H1 (cell line): ENCODE measurements at regions not wholly inside any gene's neighbourhood (a gene's known extent, or its start where the extent isn't known, plus 50 kb on each side); places are given as distances from the start of the nearest gene placed in this dataset.

Source experiments
- SP4 ChIP-seq: IDR thresholded peaks from 2 replicates; pipeline ENCODE4 v1.6.1; 2012; ENCODE audit warnings: low read length, inconsistent platforms

DNA sequence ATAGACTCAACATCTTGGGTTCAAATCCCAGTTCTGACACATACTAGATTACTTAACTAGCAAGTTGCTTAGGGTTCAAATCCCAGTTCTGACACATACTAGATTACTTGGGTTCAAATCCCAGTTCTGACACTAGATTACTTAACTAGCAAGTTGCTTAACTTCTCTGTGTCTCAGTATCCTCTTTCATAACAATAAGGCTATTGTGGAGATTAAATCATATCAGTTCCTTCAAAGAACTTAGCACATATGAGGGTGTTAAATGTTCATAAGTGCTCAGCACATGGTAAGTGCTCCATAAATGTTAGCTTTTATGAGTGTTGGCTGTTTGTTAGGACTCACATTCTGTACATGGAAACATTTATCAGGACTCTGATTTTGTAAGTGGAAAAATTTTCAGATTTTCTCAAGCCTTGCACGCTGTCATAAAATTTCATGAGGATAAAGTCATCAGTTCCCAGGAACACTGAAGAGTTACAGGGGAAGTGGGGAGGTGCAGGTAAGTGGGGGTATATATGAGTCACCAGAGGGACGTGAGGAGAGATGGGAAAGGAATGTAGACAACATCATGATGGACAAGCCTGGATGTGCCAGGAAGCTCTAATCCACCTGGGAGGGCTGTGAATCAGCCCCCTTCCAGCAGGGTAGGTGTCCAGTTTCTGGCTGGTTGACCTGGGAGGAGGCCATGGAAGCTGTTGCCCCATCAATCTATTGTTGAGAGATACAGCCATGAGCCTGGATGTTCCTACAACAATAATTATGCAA, 532.2 kb upstream of the WWC1 start (continued):
- no peak for TF ChIP-seq SP4
